CD8-positive, alpha-beta memory T cell (primary cell): ENCODE measurements at regions not wholly inside any gene's neighbourhood (a gene's known extent, or its start where the extent isn't known, plus 50 kb on each side); places are given as distances from the start of the nearest gene placed in this dataset.

ENCODE experiments used
- CTCF ChIA-PET: fragments of 350-600 bp; sonication (Branson Sonifier 250); formaldehyde crosslinking; loops from one replicate; lab custom pipeline; 2021; ENCODE audit warnings: antibody characterized with exemption; lab: Charles Lee
- POLR2A ChIA-PET: fragments of 350-600 bp; sonication (Branson Sonifier 250); formaldehyde crosslinking; loops from one replicate; lab custom pipeline; 2021; ENCODE audit warnings: antibody characterized with exemption; lab: Charles Lee
- DNase-seq, 5 donors: peaks; one replicate each; pipeline versions ENCODE4 v3.0.0 to v3.0.0-alpha.2; 2020 to 2022; ENCODE audit warnings: mixed read lengths in 1 of 5
- H3K27ac ChIP-seq: one replicate; pipeline ENCODE4 v1.7.0; 2013; ENCODE audit warnings: low read depth, mild to moderate bottlenecking, low read length, moderate library complexity
- H3K27me3 ChIP-seq: 2 replicates; pipeline ENCODE4 v1.7.0; 2013; ENCODE audit warnings: low read length, mild to moderate bottlenecking; ENCODE audit not compliant: insufficient read depth, poor library complexity, severe bottlenecking
- H3K36me3 ChIP-seq: 2 replicates; pipeline ENCODE4 v1.7.0; 2013; ENCODE audit warnings: mild to moderate bottlenecking, low read length, moderate library complexity; ENCODE audit not compliant: insufficient read depth
- H3K4me1 ChIP-seq: 2 replicates; pipeline ENCODE4 v1.7.0; 2013; ENCODE audit warnings: mild to moderate bottlenecking, low read length, moderate library complexity; ENCODE audit not compliant: insufficient read depth
- H3K4me3 ChIP-seq: 2 replicates; pipeline ENCODE4 v1.7.0; 2013; ENCODE audit warnings: mild to moderate bottlenecking, low read length
- H3K9me3 ChIP-seq: 2 replicates; pipeline ENCODE4 v1.7.0; 2013; ENCODE audit warnings: mild to moderate bottlenecking, low read length
- H3K27ac Mint-ChIP-seq, 8 donors: one replicate each; pipeline ENCODE4 v1.8.0; 2020 to 2021; ENCODE audit warnings: mixed read lengths in 8 of 8, mild to moderate bottlenecking in 6 of 8, inconsistent platforms in 3 of 8, moderate library complexity in 3 of 8
- H3K27me3 Mint-ChIP-seq, 2 donors: one replicate each; pipeline ENCODE4 v1.8.0; 2020 to 2021; ENCODE audit warnings: mixed read lengths in 2 of 2, mild to moderate bottlenecking in 1 of 2, moderate library complexity in 1 of 2
- H3K36me3 Mint-ChIP-seq, 3 donors: one replicate each; pipeline ENCODE4 v1.8.0; 2020 to 2021; ENCODE audit warnings: mixed read lengths in 3 of 3, inconsistent platforms in 1 of 3, mild to moderate bottlenecking in 1 of 3
- H3K4me1 Mint-ChIP-seq, 3 donors: one replicate each; pipeline ENCODE4 v1.8.0; 2020 to 2021; ENCODE audit warnings: mixed read lengths in 3 of 3, inconsistent platforms in 1 of 3, mild to moderate bottlenecking in 1 of 3
- H3K4me3 Mint-ChIP-seq, 7 donors: one replicate each; pipeline ENCODE4 v1.8.0; 2020 to 2021; ENCODE audit warnings: mixed read lengths in 7 of 7, mild to moderate bottlenecking in 6 of 7, moderate library complexity in 4 of 7, inconsistent platforms in 2 of 7
- H3K9me3 Mint-ChIP-seq, 5 donors: one replicate each; pipeline ENCODE4 v1.8.0; 2020 to 2022; ENCODE audit warnings: mixed read lengths in 5 of 5, mild to moderate bottlenecking in 3 of 5, moderate library complexity in 2 of 5, inconsistent platforms in 1 of 5

GRCh38 chr6:1257778-1258177 is 54.1 kb upstream of the FOXQ1 start:
- H3K4me3 ChIP-seq = no peak overlapping the region
- Mint-ChIP-seq H3K9me3 (peaks cover 0 to 2% (median 0%) of the 10 kb centered on the region in 5 donors), H3K4me1 (no peaks in the 10 kb centered on the region), H3K27ac (no peak overlapping the region), H3K27me3 (peaks cover 8 to 32% of the 10 kb centered on the region in 2 donors), H3K4me3 (no peak overlapping the region), H3K36me3 (no peaks in the 10 kb centered on the region)
- no peaks in the 10 kb centered on the region for H3K9me3 ChIP-seq
- H3K27ac ChIP-seq = no peak overlapping the region
- CTCF ChIA-PET = no interaction called here
- no peaks in the 10 kb centered on the region for H3K27me3 ChIP-seq
- POLR2A ChIA-PET = no interaction called here
- H3K4me1 ChIP-seq = no peaks in the 10 kb centered on the region
- H3K36me3 ChIP-seq = no peaks in the 10 kb centered on the region
- DNase-seq = no peak

- H3K4me3 Mint-ChIP-seq = no peak overlapping the region
- no peaks in the 10 kb centered on the region for H3K27me3 ChIP-seq
- no peak overlapping the region for H3K4me3 ChIP-seq
- H3K9me3 ChIP-seq = no peaks in the 10 kb centered on the region
- no peaks in the 10 kb centered on the region for H3K4me1 Mint-ChIP-seq
- ChIA-PET POLR2A (no interaction called here), CTCF (no interaction called here)
- no peak overlapping the region for H3K27ac ChIP-seq
- H3K27me3 Mint-ChIP-seq = peaks cover 5 to 31% of the 10 kb centered on the region in 2 donors
- DNase-seq = no peak
- H3K27ac Mint-ChIP-seq = no peak overlapping the region
- H3K36me3 Mint-ChIP-seq = no peaks in the 10 kb centered on the region
- no peaks in the 10 kb centered on the region for H3K36me3 ChIP-seq
- H3K9me3 Mint-ChIP-seq = no peaks in the 10 kb centered on the region
- H3K4me1 ChIP-seq = no peaks in the 10 kb centered on the region
These were observed 55.4 kb upstream of the FOXQ1 start for GRCh38 chr6:1256435-1257008.

- H3K27ac Mint-ChIP-seq = no peak overlapping the region
- ChIA-PET CTCF (no interaction called here), POLR2A (no interaction called here)
- no peaks in the 10 kb centered on the region for H3K36me3 Mint-ChIP-seq
- no peak overlapping the region for H3K27ac ChIP-seq
- no peaks in the 10 kb centered on the region for H3K9me3 Mint-ChIP-seq
- no peaks in the 10 kb centered on the region for H3K4me1 Mint-ChIP-seq
- no peaks in the 10 kb centered on the region for H3K9me3 ChIP-seq
- DNase-seq = no peak
- H3K27me3 ChIP-seq = no peaks in the 10 kb centered on the region
- no peak overlapping the region for H3K4me3 Mint-ChIP-seq
- H3K4me3 ChIP-seq = no peak overlapping the region
- H3K4me1 ChIP-seq = no peaks in the 10 kb centered on the region
- no peaks in the 10 kb centered on the region for H3K36me3 ChIP-seq
- H3K27me3 Mint-ChIP-seq = peaks cover 5 to 31% of the 10 kb centered on the region in 2 donors
These were observed 56.1 kb upstream of the FOXQ1 start for GRCh38 chr6:1255636-1256365.

- Histone ChIP-seq H3K4me3 (no peak overlapping the region), H3K9me3 (no peaks in the 10 kb centered on the region), H3K27ac (no peak overlapping the region), H3K36me3 (no peaks in the 10 kb centered on the region), H3K4me1 (no peaks in the 10 kb centered on the region), H3K27me3 (no peaks in the 10 kb centered on the region)
- no peaks in the 10 kb centered on the region for H3K36me3 Mint-ChIP-seq
- H3K9me3 Mint-ChIP-seq = no peaks in the 10 kb centered on the region
- DNase-seq = no peak
- ChIA-PET POLR2A (no interaction called here), CTCF (no interaction called here)
- H3K27me3 Mint-ChIP-seq = peaks cover 5 to 31% of the 10 kb centered on the region in 2 donors
- H3K4me3 Mint-ChIP-seq = no peak overlapping the region
- H3K27ac Mint-ChIP-seq = no peak overlapping the region
- H3K4me1 Mint-ChIP-seq = no peaks in the 10 kb centered on the region
These were observed 57.6 kb upstream of the FOXQ1 start for GRCh38 chr6:1254326-1254725.

- DNase-seq = no peak
- no peaks in the 10 kb centered on the region for H3K4me1 Mint-ChIP-seq
- H3K27ac Mint-ChIP-seq = no peak overlapping the region
These were observed 58.1 kb upstream of the FOXQ1 start for GRCh38 chr6:1253816-1254215.

GRCh38 chr6:1251198-1252155 is 60.4 kb upstream of the FOXQ1 start:
- H3K27me3 ChIP-seq = no peaks in the 10 kb centered on the region
- no peak overlapping the region for H3K27ac ChIP-seq
- ChIA-PET POLR2A (no interaction called here), CTCF (no interaction called here)
- no peaks in the 10 kb centered on the region for H3K36me3 Mint-ChIP-seq
- H3K4me1 ChIP-seq = no peaks in the 10 kb centered on the region
- DNase-seq = no peak
- no peaks in the 10 kb centered on the region for H3K9me3 Mint-ChIP-seq
- H3K4me3 Mint-ChIP-seq = no peak overlapping the region
- no peaks in the 10 kb centered on the region for H3K36me3 ChIP-seq
- H3K27me3 Mint-ChIP-seq = peaks cover 6 to 27% of the 10 kb centered on the region in 2 donors
- H3K9me3 ChIP-seq = no peaks in the 10 kb centered on the region
- H3K4me3 ChIP-seq = no peak overlapping the region
- no peaks in the 10 kb centered on the region for H3K4me1 Mint-ChIP-seq
- H3K27ac Mint-ChIP-seq = no peak overlapping the region

More at GRCh38 chr6:1253816-1254215, 58.1 kb upstream of the FOXQ1 start:
- Histone ChIP-seq H3K9me3 (no peaks in the 10 kb centered on the region), H3K4me1 (no peaks in the 10 kb centered on the region), H3K27ac (no peak overlapping the region), H3K4me3 (no peak overlapping the region), H3K27me3 (no peaks in the 10 kb centered on the region), H3K36me3 (no peaks in the 10 kb centered on the region)
- Mint-ChIP-seq H3K36me3 (no peaks in the 10 kb centered on the region), H3K9me3 (no peaks in the 10 kb centered on the region), H3K4me3 (no peak overlapping the region), H3K27me3 (peaks cover 5 to 31% of the 10 kb centered on the region in 2 donors)
- POLR2A ChIA-PET = no interaction called here
- CTCF ChIA-PET = no interaction called here

GRCh38 chr6:1250489-1251197 is 61.3 kb upstream of the FOXQ1 start:
- no peaks in the 10 kb centered on the region for H3K4me1 Mint-ChIP-seq
- Histone ChIP-seq H3K9me3 (no peaks in the 10 kb centered on the region), H3K27ac (no peak overlapping the region), H3K36me3 (no peaks in the 10 kb centered on the region), H3K27me3 (no peaks in the 10 kb centered on the region), H3K4me3 (no peak overlapping the region), H3K4me1 (no peaks in the 10 kb centered on the region)
- CTCF ChIA-PET = no interaction called here
- peaks cover 4 to 18% of the 10 kb centered on the region in 2 donors for H3K27me3 Mint-ChIP-seq
- no peak overlapping the region for H3K4me3 Mint-ChIP-seq
- no peaks in the 10 kb centered on the region for H3K9me3 Mint-ChIP-seq
- POLR2A ChIA-PET = no interaction called here
- DNase-seq = no peak
- H3K36me3 Mint-ChIP-seq = no peaks in the 10 kb centered on the region
- no peak overlapping the region for H3K27ac Mint-ChIP-seq
